ENCODE measurements at regions not wholly inside any gene's neighbourhood (a gene's known extent, or its start where the extent isn't known, plus 50 kb on each side); places are given as distances from the start of the nearest gene placed in this dataset.
"Not testable (repeated sequence)": the region's sequence is repeated elsewhere in the genome, so short reads cannot be mapped to it uniquely, and the experiment has no call there.

GRCh38 chr4:189706821-189707220 lies 233.9 kb upstream of the FRG1 start:
- not testable (repeated sequence) for H3K4me2 ChIP-seq (ENCODE audit: low read length); H3K27ac ChIP-seq (ENCODE audit: low read depth, low read length); H3F3A ChIP-seq (ENCODE audit: control insufficient read depth, insufficient read depth); H3K79me2 ChIP-seq (ENCODE audit: control insufficient read depth, low read length); H3K36me3 ChIP-seq (ENCODE audit: control insufficient read depth, low read length); H3K9me2 ChIP-seq (replicated peaks; ENCODE audit: control insufficient read depth, low read length); H3K27me3 ChIP-seq (ENCODE audit: control insufficient read depth, low read length); H4K20me1 ChIP-seq (ENCODE audit: control insufficient read depth, insufficient read depth, low read depth, low read length); H3K4me3 ChIP-seq (ENCODE audit: low read length); H3K9me3 ChIP-seq (ENCODE audit: control insufficient read depth, insufficient read depth, low read length); H3K4me1 ChIP-seq (ENCODE audit: control insufficient read depth, low read length)

GRCh38 chr4:189707227-189707626 lies 233.4 kb upstream of the FRG1 start:
- H3K9me3 ChIP-seq (ENCODE audit: control insufficient read depth, insufficient read depth, low read length); H3K9me2 ChIP-seq (replicated peaks; ENCODE audit: control insufficient read depth, low read length): not testable (repeated sequence)

GRCh38 chr4:189711956-189712355 lies 228.7 kb upstream of the FRG1 start:
- H3K27me3 ChIP-seq (ENCODE audit: control insufficient read depth, low read length); H3K79me2 ChIP-seq (ENCODE audit: control insufficient read depth, low read length); H3K36me3 ChIP-seq (ENCODE audit: control insufficient read depth, low read length); H3K9me2 ChIP-seq (replicated peaks; ENCODE audit: control insufficient read depth, low read length); H3K4me2 ChIP-seq (ENCODE audit: low read length); H3F3A ChIP-seq (ENCODE audit: control insufficient read depth, insufficient read depth); H4K20me1 ChIP-seq (ENCODE audit: control insufficient read depth, insufficient read depth, low read depth, low read length); H3K4me1 ChIP-seq (ENCODE audit: control insufficient read depth, low read length); H3K9me3 ChIP-seq (ENCODE audit: control insufficient read depth, insufficient read depth, low read length); H3K4me3 ChIP-seq (ENCODE audit: low read length); H3K27ac ChIP-seq (ENCODE audit: low read depth, low read length): not testable (repeated sequence)

More at GRCh38 chr4:189707227-189707626, 233.4 kb upstream of the FRG1 start:
- H3K27me3 ChIP-seq (ENCODE audit: control insufficient read depth, low read length); H3K27ac ChIP-seq (ENCODE audit: low read depth, low read length); H4K20me1 ChIP-seq (ENCODE audit: control insufficient read depth, insufficient read depth, low read depth, low read length); H3K4me1 ChIP-seq (ENCODE audit: control insufficient read depth, low read length); H3K36me3 ChIP-seq (ENCODE audit: control insufficient read depth, low read length); H3K4me3 ChIP-seq (ENCODE audit: low read length); H3K4me2 ChIP-seq (ENCODE audit: low read length); H3F3A ChIP-seq (ENCODE audit: control insufficient read depth, insufficient read depth); H3K79me2 ChIP-seq (ENCODE audit: control insufficient read depth, low read length): not testable (repeated sequence)

GRCh38 chr4:189721016-189721993 lies 219.4 kb upstream of the FRG1 start:
- not testable (repeated sequence) for H3K4me2 ChIP-seq (ENCODE audit: low read length); H3K9me2 ChIP-seq (replicated peaks; ENCODE audit: control insufficient read depth, low read length); H3K27me3 ChIP-seq (ENCODE audit: control insufficient read depth, low read length); H3K9me3 ChIP-seq (ENCODE audit: control insufficient read depth, insufficient read depth, low read length); H4K20me1 ChIP-seq (ENCODE audit: control insufficient read depth, insufficient read depth, low read depth, low read length); H3F3A ChIP-seq (ENCODE audit: control insufficient read depth, insufficient read depth); H3K4me1 ChIP-seq (ENCODE audit: control insufficient read depth, low read length); H3K36me3 ChIP-seq (ENCODE audit: control insufficient read depth, low read length); H3K79me2 ChIP-seq (ENCODE audit: control insufficient read depth, low read length); H3K27ac ChIP-seq (ENCODE audit: low read depth, low read length); H3K4me3 ChIP-seq (ENCODE audit: low read length)

- H3F3A ChIP-seq (ENCODE audit: control insufficient read depth, insufficient read depth); H3K4me2 ChIP-seq (ENCODE audit: low read length); H3K36me3 ChIP-seq (ENCODE audit: control insufficient read depth, low read length); H3K9me3 ChIP-seq (ENCODE audit: control insufficient read depth, insufficient read depth, low read length); H3K4me1 ChIP-seq (ENCODE audit: control insufficient read depth, low read length); H3K27ac ChIP-seq (ENCODE audit: low read depth, low read length); H3K9me2 ChIP-seq (replicated peaks; ENCODE audit: control insufficient read depth, low read length); H3K27me3 ChIP-seq (ENCODE audit: control insufficient read depth, low read length); H3K4me3 ChIP-seq (ENCODE audit: low read length); H3K79me2 ChIP-seq (ENCODE audit: control insufficient read depth, low read length); H4K20me1 ChIP-seq (ENCODE audit: control insufficient read depth, insufficient read depth, low read depth, low read length): not testable (repeated sequence)
Observed at GRCh38 chr4:189722324-189723003, 218.2 kb upstream of the FRG1 start.

- H3K36me3 ChIP-seq (ENCODE audit: control insufficient read depth, low read length); H4K20me1 ChIP-seq (ENCODE audit: control insufficient read depth, insufficient read depth, low read depth, low read length); H3K4me2 ChIP-seq (ENCODE audit: low read length); H3K9me2 ChIP-seq (replicated peaks; ENCODE audit: control insufficient read depth, low read length); H3K9me3 ChIP-seq (ENCODE audit: control insufficient read depth, insufficient read depth, low read length); H3K27me3 ChIP-seq (ENCODE audit: control insufficient read depth, low read length); H3F3A ChIP-seq (ENCODE audit: control insufficient read depth, insufficient read depth); H3K27ac ChIP-seq (ENCODE audit: low read depth, low read length); H3K79me2 ChIP-seq (ENCODE audit: control insufficient read depth, low read length); H3K4me3 ChIP-seq (ENCODE audit: low read length); H3K4me1 ChIP-seq (ENCODE audit: control insufficient read depth, low read length): not testable (repeated sequence)
Observed at GRCh38 chr4:189727982-189728638, 212.6 kb upstream of the FRG1 start.

GRCh38 chr4:189731989-189732388 lies 208.7 kb upstream of the FRG1 start:
- H3K4me2 ChIP-seq (ENCODE audit: low read length); H4K20me1 ChIP-seq (ENCODE audit: control insufficient read depth, insufficient read depth, low read depth, low read length); H3K27ac ChIP-seq (ENCODE audit: low read depth, low read length); H3K9me3 ChIP-seq (ENCODE audit: control insufficient read depth, insufficient read depth, low read length); H3K27me3 ChIP-seq (ENCODE audit: control insufficient read depth, low read length); H3K4me1 ChIP-seq (ENCODE audit: control insufficient read depth, low read length); H3K4me3 ChIP-seq (ENCODE audit: low read length); H3K36me3 ChIP-seq (ENCODE audit: control insufficient read depth, low read length); H3K79me2 ChIP-seq (ENCODE audit: control insufficient read depth, low read length); H3K9me2 ChIP-seq (replicated peaks; ENCODE audit: control insufficient read depth, low read length); H3F3A ChIP-seq (ENCODE audit: control insufficient read depth, insufficient read depth): not testable (repeated sequence)

- not testable (repeated sequence) for H3K79me2 ChIP-seq (ENCODE audit: control insufficient read depth, low read length); H3K4me3 ChIP-seq (ENCODE audit: low read length); H3K9me2 ChIP-seq (replicated peaks; ENCODE audit: control insufficient read depth, low read length); H3K4me1 ChIP-seq (ENCODE audit: control insufficient read depth, low read length); H3K27ac ChIP-seq (ENCODE audit: low read depth, low read length); H3K4me2 ChIP-seq (ENCODE audit: low read length); H4K20me1 ChIP-seq (ENCODE audit: control insufficient read depth, insufficient read depth, low read depth, low read length); H3K27me3 ChIP-seq (ENCODE audit: control insufficient read depth, low read length); H3K9me3 ChIP-seq (ENCODE audit: control insufficient read depth, insufficient read depth, low read length); H3F3A ChIP-seq (ENCODE audit: control insufficient read depth, insufficient read depth); H3K36me3 ChIP-seq (ENCODE audit: control insufficient read depth, low read length)
Observed at GRCh38 chr4:189733507-189733906, 207.2 kb upstream of the FRG1 start.

All from DOHH2 (cell line).